Gastroesophageal sphincter (tissue), 4 donors: ENCODE measurements at regions not wholly inside any gene's neighbourhood (a gene's known extent, or its start where the extent isn't known, plus 50 kb on each side); places are given as distances from the start of the nearest gene placed in this dataset.

ENCODE experiments used
- ATAC-seq: fragments of 150-250 bp; one replicate; pipeline ENCODE4 v1.9.1; 2016; ENCODE audit warnings: mild to moderate bottlenecking, moderate library complexity
- H3K27ac ChIP-seq, 4 donors: fragments of 200-600 bp; sonication (generic) in 3 of 4; 1 replicate in 3 of 4; 2 replicates in 1 of 4; pipeline ENCODE4 v1.5.1; 2016 to 2019
- H3K27me3 ChIP-seq: fragments of 200-600 bp; sonication (generic); one replicate; pipeline ENCODE4 v1.5.1; 2019
- H3K36me3 ChIP-seq, 2 donors: fragments of 200-600 bp; sonication (generic); one replicate each; pipeline ENCODE4 v1.5.1; 2019; ENCODE audit warnings: control low read depth in 1 of 2
- H3K4me1 ChIP-seq, 3 donors: fragments of 200-600 bp; sonication (generic); 1 replicate in 2 of 3; 2 replicates in 1 of 3; pipeline ENCODE4 v1.5.1; 2016 to 2019; ENCODE audit warnings: control low read depth in 2 of 3
- H3K4me3 ChIP-seq, 2 donors: fragments of 200-600 bp; sonication (generic); one replicate each; pipeline ENCODE4 v1.5.1; 2019; ENCODE audit warnings: mild to moderate bottlenecking in 1 of 2, moderate library complexity in 1 of 2
- H3K9me3 ChIP-seq, 3 donors: fragments of 200-600 bp; sonication (generic); one replicate each; pipeline ENCODE4 v1.5.1; 2017 to 2019; ENCODE audit warnings: control low read depth in 2 of 3
- EP300 ChIP-seq: sonication (generic); formaldehyde crosslinking; IDR thresholded peaks from one replicate; pipeline ENCODE4 v1.6.1; 2017; ENCODE audit warnings: antibody characterized with exemption, mild to moderate bottlenecking
- POLR2A ChIP-seq, 2 donors: fragments of 450-650 bp; IDR thresholded peaks; one replicate each; pipeline ENCODE4 v1.6.1; 2017; ENCODE audit warnings: antibody characterized with exemption in 2 of 2, mild to moderate bottlenecking in 2 of 2, moderate library complexity in 1 of 2
- POLR2AphosphoS5 ChIP-seq: sonication (generic); formaldehyde crosslinking; IDR thresholded peaks from one replicate; pipeline ENCODE4 v1.6.1; 2017; ENCODE audit warnings: antibody characterized with exemption
- WGBS, 2 donors: methylation state at CpG; one replicate each; pipeline ENCODE4 v1.1.5; 2018; ENCODE audit warnings: low coverage in 1 of 2; 5-methylcytosine and 5-hydroxymethylcytosine counted together
- TF ChIP-seq, protein P1 (sequence below), 4 experiments: fragments of 200-600 bp in 2 of 4; fragments of 450-650 bp in 2 of 4; sonication (generic) in 1 of 4; IDR thresholded peaks; one replicate each; pipeline ENCODE4 v1.5.1; 2017 to 2019; ENCODE audit warnings: antibody characterized with exemption in 4 of 4, mild to moderate bottlenecking in 2 of 4, moderate library complexity in 2 of 4

DNA sequence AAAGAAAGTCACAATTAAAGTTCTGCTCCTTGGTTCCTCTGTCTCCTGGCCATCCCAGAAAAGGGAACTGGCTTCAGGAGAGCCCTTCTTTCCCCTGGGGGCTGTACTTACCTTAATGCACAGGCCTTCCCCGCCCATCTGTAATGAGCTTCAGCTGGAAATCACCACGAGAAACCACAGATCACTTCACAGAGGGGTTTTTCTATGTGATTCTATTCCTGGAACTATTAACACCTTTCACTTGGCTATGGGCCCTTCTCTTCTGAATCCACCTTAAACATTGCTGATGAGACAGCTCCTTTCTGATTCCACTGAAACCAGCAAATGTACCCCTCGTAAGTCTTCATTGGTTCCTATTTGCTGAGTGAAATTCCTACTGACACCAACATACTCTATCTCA, 80.7 kb downstream of the FOXF2 start:
- TF ChIP-seq POLR2AphosphoS5, result no peak
- no peak for TF ChIP-seq POLR2A (IDR thresholded peaks at IDR 0.05)
- TF ChIP-seq EP300, result no peak
- TF ChIP-seq, protein P1, sequence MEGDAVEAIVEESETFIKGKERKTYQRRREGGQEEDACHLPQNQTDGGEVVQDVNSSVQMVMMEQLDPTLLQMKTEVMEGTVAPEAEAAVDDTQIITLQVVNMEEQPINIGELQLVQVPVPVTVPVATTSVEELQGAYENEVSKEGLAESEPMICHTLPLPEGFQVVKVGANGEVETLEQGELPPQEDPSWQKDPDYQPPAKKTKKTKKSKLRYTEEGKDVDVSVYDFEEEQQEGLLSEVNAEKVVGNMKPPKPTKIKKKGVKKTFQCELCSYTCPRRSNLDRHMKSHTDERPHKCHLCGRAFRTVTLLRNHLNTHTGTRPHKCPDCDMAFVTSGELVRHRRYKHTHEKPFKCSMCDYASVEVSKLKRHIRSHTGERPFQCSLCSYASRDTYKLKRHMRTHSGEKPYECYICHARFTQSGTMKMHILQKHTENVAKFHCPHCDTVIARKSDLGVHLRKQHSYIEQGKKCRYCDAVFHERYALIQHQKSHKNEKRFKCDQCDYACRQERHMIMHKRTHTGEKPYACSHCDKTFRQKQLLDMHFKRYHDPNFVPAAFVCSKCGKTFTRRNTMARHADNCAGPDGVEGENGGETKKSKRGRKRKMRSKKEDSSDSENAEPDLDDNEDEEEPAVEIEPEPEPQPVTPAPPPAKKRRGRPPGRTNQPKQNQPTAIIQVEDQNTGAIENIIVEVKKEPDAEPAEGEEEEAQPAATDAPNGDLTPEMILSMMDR (IDR thresholded peaks at IDR 0.05), result no peak
- WGBS, 2 donors, result 62 to 71% methylated on average over 2 to 3 of the region's 3 CpGs
- H3K27ac ChIP-seq, result no peak overlapping the region
- H3K36me3 ChIP-seq, result no peaks in the 10 kb centered on the region
- no peak for ATAC-seq
- H3K27me3 ChIP-seq, result no peaks in the 10 kb centered on the region
- H3K9me3 ChIP-seq, result no peaks in the 10 kb centered on the region
- H3K4me1 ChIP-seq, result no peaks in the 10 kb centered on the region
- no peak overlapping the region for H3K4me3 ChIP-seq

DNA sequence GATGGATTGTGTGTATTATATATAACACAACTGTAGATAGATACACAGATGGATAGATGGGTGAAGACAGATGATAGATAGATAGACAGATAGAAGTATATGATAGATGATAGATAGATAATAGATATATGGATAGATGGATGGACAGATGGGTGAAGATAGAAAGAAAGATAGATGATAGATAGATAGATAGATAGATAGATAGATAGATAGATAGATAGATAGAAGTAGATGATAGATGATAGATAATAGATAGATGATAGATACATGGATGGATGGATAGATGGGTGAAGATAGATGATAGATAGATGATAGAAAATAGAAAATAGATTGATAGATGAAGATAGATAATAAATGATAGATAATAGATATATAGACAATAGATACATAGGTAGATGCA, 83.3 kb downstream of the FOXF2 start:
- ATAC-seq, result no peak
- no peak overlapping the region for H3K27ac ChIP-seq

DNA sequence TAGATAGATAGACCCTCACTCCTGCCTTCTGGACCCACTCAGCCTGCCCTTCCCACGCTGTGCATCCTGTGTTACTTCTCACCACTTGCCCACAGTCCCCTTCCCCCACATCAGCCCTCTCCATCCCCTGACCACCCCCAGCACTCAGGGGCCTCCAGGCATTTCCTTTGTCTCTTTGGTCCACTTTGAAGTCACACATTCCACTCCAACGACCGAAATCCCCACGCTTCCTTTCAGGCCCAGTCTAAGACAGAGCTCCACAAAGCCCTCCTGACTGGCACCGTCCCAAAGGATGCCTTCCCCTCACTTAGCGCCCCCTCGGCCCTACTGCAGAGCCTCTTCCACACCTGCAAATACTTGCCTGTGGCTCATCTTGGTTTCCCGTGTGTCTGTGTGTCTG, 83.8 kb downstream of the FOXF2 start:
- H3K4me3 ChIP-seq, result no peak overlapping the region
- TF ChIP-seq, protein P1 (IDR thresholded peaks at IDR 0.05), result no peak
- no peak for TF ChIP-seq EP300
- TF ChIP-seq POLR2AphosphoS5, result no peak
- no peak for TF ChIP-seq POLR2A (IDR thresholded peaks at IDR 0.05)
- no peaks in the 10 kb centered on the region for H3K27me3 ChIP-seq
- 40 to 54% methylated on average over 3 to 6 of the region's 8 CpGs for WGBS, 2 donors
- no peaks in the 10 kb centered on the region for H3K36me3 ChIP-seq
- no peak for ATAC-seq
- no peaks in the 10 kb centered on the region for H3K4me1 ChIP-seq
- H3K9me3 ChIP-seq, result no peaks in the 10 kb centered on the region
- H3K27ac ChIP-seq, result no peak overlapping the region

More for the DNA sequence above, 83.3 kb downstream of the FOXF2 start:
- H3K9me3 ChIP-seq, result no peaks in the 10 kb centered on the region
- H3K36me3 ChIP-seq, result no peaks in the 10 kb centered on the region
- no peaks in the 10 kb centered on the region for H3K27me3 ChIP-seq
- H3K4me3 ChIP-seq, result no peak overlapping the region
- TF ChIP-seq, protein P1 (IDR thresholded peaks at IDR 0.05), result no peak
- TF ChIP-seq POLR2AphosphoS5 (no peak), POLR2A (IDR thresholded peaks at IDR 0.05) (no peak), EP300 (no peak)
- H3K4me1 ChIP-seq, result no peaks in the 10 kb centered on the region

DNA sequence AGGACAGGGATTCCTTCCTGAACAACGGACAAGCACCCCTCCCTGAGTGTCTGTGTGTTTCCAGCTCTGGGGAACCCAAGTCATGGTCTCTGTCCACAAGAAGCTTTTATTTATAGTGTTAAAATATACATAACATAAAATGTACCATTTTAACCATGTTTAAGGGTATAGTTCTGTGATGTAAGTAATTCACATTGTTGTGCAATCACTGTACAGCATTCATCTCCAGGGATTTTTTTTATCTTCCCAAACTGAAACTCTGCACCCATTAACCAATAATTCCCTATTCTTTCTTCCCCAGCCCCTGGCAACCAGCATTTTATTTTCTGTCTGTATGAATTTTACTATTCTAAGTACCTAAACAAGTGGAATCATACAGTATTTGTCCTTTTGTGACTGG, 84.2 kb downstream of the FOXF2 start:
- Histone ChIP-seq H3K4me3 (no peak overlapping the region), H3K36me3 (no peaks in the 10 kb centered on the region), H3K4me1 (no peaks in the 10 kb centered on the region), H3K9me3 (no peaks in the 10 kb centered on the region), H3K27me3 (no peaks in the 10 kb centered on the region), H3K27ac (no peak overlapping the region)
- no peak for ATAC-seq
- WGBS, 2 donors, result 38% methylated on average over 1 of the region's 1 CpG; no CpG with 5 or more reads in 1 of the 2 donors
- TF ChIP-seq, protein P1 (IDR thresholded peaks at IDR 0.05), result no peak
- TF ChIP-seq POLR2AphosphoS5 (no peak), EP300 (no peak), POLR2A (IDR thresholded peaks at IDR 0.05) (no peak)

DNA sequence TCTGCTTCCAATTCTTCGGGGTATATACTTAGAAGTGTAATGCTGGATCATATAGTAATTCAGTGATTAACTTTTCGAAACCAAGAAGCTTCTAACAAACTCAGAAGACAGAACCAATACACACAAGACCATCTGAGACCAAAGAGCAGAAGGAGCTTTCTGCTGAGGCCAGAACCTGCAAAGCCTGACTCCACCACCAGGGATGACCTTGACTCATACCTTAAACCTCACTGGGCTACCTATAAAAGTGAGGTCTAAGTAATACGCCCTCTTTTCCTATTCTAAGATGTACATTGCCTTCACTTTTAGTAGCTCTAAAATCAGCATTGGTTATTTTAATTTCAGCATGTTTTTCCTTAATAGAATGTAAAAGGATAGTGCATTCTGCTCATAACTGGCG, 84.8 kb downstream of the FOXF2 start:
- no peak for TF ChIP-seq POLR2AphosphoS5
- Histone ChIP-seq H3K9me3 (no peaks in the 10 kb centered on the region), H3K27ac (no peak overlapping the region), H3K4me3 (no peak overlapping the region), H3K4me1 (no peaks in the 10 kb centered on the region), H3K27me3 (no peaks in the 10 kb centered on the region), H3K36me3 (no peaks in the 10 kb centered on the region)
- no peak for ATAC-seq
- WGBS, 2 donors, result 93 to 100% methylated on average over 2 to 4 of the region's 4 CpGs

DNA sequence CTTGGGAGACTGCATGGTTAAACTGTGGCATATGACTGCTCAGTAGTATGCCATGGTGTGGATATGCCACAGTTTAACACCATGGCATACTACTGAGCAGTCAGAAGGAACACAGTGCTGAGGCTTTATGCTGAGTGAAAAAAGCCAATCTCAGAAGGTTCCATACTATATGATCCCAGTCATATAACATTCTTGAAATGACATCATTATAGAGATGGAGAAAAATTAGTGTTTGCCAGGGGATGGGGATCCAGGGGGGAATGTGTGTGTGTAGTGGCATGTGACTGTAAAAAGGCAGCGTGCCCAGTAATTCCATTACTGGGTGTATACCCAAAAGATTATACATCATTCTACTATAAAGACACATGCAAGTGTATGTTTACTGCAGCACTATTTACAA, 85.8 kb downstream of the FOXF2 start:
- TF ChIP-seq, protein P1 (IDR thresholded peaks at IDR 0.05), result no peak
- TF ChIP-seq EP300 (no peak), POLR2AphosphoS5 (no peak)
- no peak for ATAC-seq

More for the DNA sequence above, 85.8 kb downstream of the FOXF2 start:
- Histone ChIP-seq H3K36me3 (no peaks in the 10 kb centered on the region), H3K27ac (no peak overlapping the region), H3K27me3 (no peaks in the 10 kb centered on the region), H3K4me1 (no peaks in the 10 kb centered on the region), H3K4me3 (no peak overlapping the region), H3K9me3 (no peaks in the 10 kb centered on the region)
- WGBS, 2 donors, result 100% methylated on average over 1 of the region's 1 CpG
